Daoy (cell line): ENCODE measurements at regions not wholly inside any gene's neighbourhood (a gene's known extent, or its start where the extent isn't known, plus 50 kb on each side); places are given as distances from the start of the nearest gene placed in this dataset.
"Not testable (repeated sequence)": the region's sequence is repeated elsewhere in the genome, so short reads cannot be mapped to it uniquely, and the experiment has no call there.

ENCODE experiments used
- DNase-seq: peaks from one replicate; pipeline ENCODE4 v3.0.0-alpha.2; 2015; ENCODE audit warnings: low read depth

- DNase-seq: no peak
Observed at GRCh38 chr5:77869116-77869798, 93.1 kb upstream of the TBCA start.

- DNase-seq: no peak
Observed at GRCh38 chr5:77867914-77868313, 91.8 kb upstream of the TBCA start.

- no peak for DNase-seq
Observed at GRCh38 chr5:77867194-77867691, 91.1 kb upstream of the TBCA start.

- no peak for DNase-seq
Observed at GRCh38 chr5:77866198-77866597, 90.1 kb upstream of the TBCA start.

- no peak for DNase-seq
Observed at GRCh38 chr5:77864997-77865396, 88.9 kb upstream of the TBCA start.

GRCh38 chr5:77863181-77863580, 87.0 kb upstream of the TBCA start:
- DNase-seq: no peak

- DNase-seq: no peak
Observed at GRCh38 chr5:77861576-77861975, 85.4 kb upstream of the TBCA start.

- no peak for DNase-seq
Observed at GRCh38 chr5:77859306-77859705, 83.2 kb upstream of the TBCA start.

- not testable (repeated sequence) for DNase-seq
Observed at GRCh38 chr5:77858678-77859077, 82.5 kb upstream of the TBCA start.

- DNase-seq: no peak
Observed at GRCh38 chr5:77855369-77855768, 79.2 kb upstream of the TBCA start.

- DNase-seq: no peak
Observed at GRCh38 chr5:77853353-77853907, 77.3 kb upstream of the TBCA start.

- peak; percentile 81 for DNase-seq
Observed at GRCh38 chr5:77852514-77853352, 76.6 kb upstream of the TBCA start.

- no peak for DNase-seq
Observed at GRCh38 chr5:77852068-77852513, 76.0 kb upstream of the TBCA start.

- peak; percentile 26 for DNase-seq
Observed at GRCh38 chr5:77851176-77852067, 75.3 kb upstream of the TBCA start.

GRCh38 chr5:77850536-77851175, 74.5 kb upstream of the TBCA start:
- DNase-seq: no peak

GRCh38 chr5:77849308-77849900, 73.3 kb upstream of the TBCA start:
- no peak for DNase-seq

GRCh38 chr5:77847814-77848290, 71.7 kb upstream of the TBCA start:
- no peak for DNase-seq

- DNase-seq: no peak
Observed at GRCh38 chr5:77847129-77847460, 71.0 kb upstream of the TBCA start.

GRCh38 chr5:77846422-77847128, 70.4 kb upstream of the TBCA start:
- DNase-seq: no peak

GRCh38 chr5:77845324-77845646, 69.1 kb upstream of the TBCA start:
- no peak for DNase-seq
